MM.1S (cell line): ENCODE measurements at regions not wholly inside any gene's neighbourhood (a gene's known extent, or its start where the extent isn't known, plus 50 kb on each side); places are given as distances from the start of the nearest gene placed in this dataset.

Experiments used
- DNase-seq: peaks from one replicate; pipeline ENCODE4 v3.0.0-alpha.2; 2015
- H2AFZ ChIP-seq: fragments of 300-600 bp; sonication (generic); 2 replicates; pipeline ENCODE4 v1.6.0; 2016; ENCODE audit warnings: antibody characterized with exemption, low read length
- H3F3A ChIP-seq: fragments of 300-600 bp; sonication (generic); 2 replicates; pipeline ENCODE4 v1.6.1; 2016; ENCODE audit warnings: mild to moderate bottlenecking, antibody characterized with exemption, low read length, moderate library complexity, mixed read lengths; ENCODE audit not compliant: insufficient read depth
- H3K27ac ChIP-seq: fragments of 300-600 bp; sonication (generic); 2 replicates; pipeline ENCODE4 v1.5.1; 2016; ENCODE audit warnings: mild to moderate bottlenecking, low read length
- H3K27me3 ChIP-seq: fragments of 300-600 bp; sonication (generic); replicated peaks from 2 replicates; pipeline ENCODE4 v1.6.0; 2016; ENCODE audit warnings: low read length; ENCODE audit not compliant: insufficient read depth
- H3K36me3 ChIP-seq: fragments of 300-600 bp; sonication (generic); replicated peaks from 2 replicates; pipeline ENCODE4 v1.6.1; 2016; ENCODE audit warnings: mild to moderate bottlenecking, low read length, mixed read lengths; ENCODE audit not compliant: insufficient read depth
- H3K4me1 ChIP-seq: fragments of 300-600 bp; sonication (generic); 2 replicates; pipeline ENCODE4 v1.6.1; 2016; ENCODE audit warnings: low read length, mixed read lengths
- H3K4me2 ChIP-seq: fragments of 300-600 bp; sonication (generic); 2 replicates; pipeline ENCODE4 v1.6.0; 2016; ENCODE audit warnings: low read depth, low read length
- H3K4me3 ChIP-seq: fragments of 300-600 bp; sonication (generic); 2 replicates; pipeline ENCODE4 v1.5.1; 2016; ENCODE audit warnings: low read length, mixed read lengths
- H3K79me2 ChIP-seq: fragments of 300-600 bp; sonication (generic); 2 replicates; pipeline ENCODE4 v1.6.1; 2016; ENCODE audit warnings: mixed run types, low read length, mixed read lengths
- H3K9ac ChIP-seq: fragments of 300-600 bp; sonication (generic); 2 replicates; pipeline ENCODE4 v1.6.1; 2016; ENCODE audit warnings: low read length, mixed read lengths
- H3K9me2 ChIP-seq: fragments of 300-600 bp; sonication (generic); replicated peaks from 2 replicates; pipeline ENCODE4 v1.6.1; 2016; ENCODE audit warnings: mild to moderate bottlenecking, low read length, mixed read lengths; ENCODE audit not compliant: insufficient read depth
- H3K9me3 ChIP-seq: fragments of 300-600 bp; sonication (generic); replicated peaks from 2 replicates; pipeline ENCODE4 v1.6.1; 2016; ENCODE audit warnings: mild to moderate bottlenecking, low read length, mixed read lengths; ENCODE audit not compliant: insufficient read depth
- H4K20me1 ChIP-seq: fragments of 300-600 bp; sonication (generic); 2 replicates; pipeline ENCODE4 v1.6.1; 2016; ENCODE audit warnings: mild to moderate bottlenecking, low read length, moderate library complexity, mixed read lengths; ENCODE audit not compliant: insufficient read depth
- EZH2 ChIP-seq: fragments of 300-600 bp; sonication (generic); optimal IDR thresholded peaks from 2 replicates; pipeline ENCODE3; 2017; ENCODE audit warnings: low read depth, mild to moderate bottlenecking, antibody characterized with exemption, low read length, mixed read lengths
- EZH2phosphoT487 ChIP-seq: fragments of 300-600 bp; sonication (generic); IDR thresholded peaks from 2 replicates; pipeline ENCODE4 v1.6.1; 2018; ENCODE audit warnings: antibody characterized with exemption, low read length
- TF ChIP-seq, protein P1 (sequence below): fragments of 300-600 bp; sonication (generic); IDR thresholded peaks from 2 replicates; pipeline ENCODE4 v1.5.1; 2016; ENCODE audit warnings: antibody characterized with exemption, low read length, mixed read lengths

- H3F3A ChIP-seq, result no peaks in the 10 kb centered on the region
- no peaks in the 10 kb centered on the region for H3K27me3 ChIP-seq
- DNase-seq, result no peak
- H3K27ac ChIP-seq, result no peak overlapping the region
- H4K20me1 ChIP-seq, result no peaks in the 10 kb centered on the region
- H3K36me3 ChIP-seq, result no peaks in the 10 kb centered on the region
- no peak overlapping the region for H2AFZ ChIP-seq
- H3K79me2 ChIP-seq, result no peaks in the 10 kb centered on the region
- no peaks in the 10 kb centered on the region for H3K9me3 ChIP-seq
- H3K4me2 ChIP-seq, result no peak overlapping the region
- H3K9ac ChIP-seq, result no peak overlapping the region
- TF ChIP-seq, protein P1, sequence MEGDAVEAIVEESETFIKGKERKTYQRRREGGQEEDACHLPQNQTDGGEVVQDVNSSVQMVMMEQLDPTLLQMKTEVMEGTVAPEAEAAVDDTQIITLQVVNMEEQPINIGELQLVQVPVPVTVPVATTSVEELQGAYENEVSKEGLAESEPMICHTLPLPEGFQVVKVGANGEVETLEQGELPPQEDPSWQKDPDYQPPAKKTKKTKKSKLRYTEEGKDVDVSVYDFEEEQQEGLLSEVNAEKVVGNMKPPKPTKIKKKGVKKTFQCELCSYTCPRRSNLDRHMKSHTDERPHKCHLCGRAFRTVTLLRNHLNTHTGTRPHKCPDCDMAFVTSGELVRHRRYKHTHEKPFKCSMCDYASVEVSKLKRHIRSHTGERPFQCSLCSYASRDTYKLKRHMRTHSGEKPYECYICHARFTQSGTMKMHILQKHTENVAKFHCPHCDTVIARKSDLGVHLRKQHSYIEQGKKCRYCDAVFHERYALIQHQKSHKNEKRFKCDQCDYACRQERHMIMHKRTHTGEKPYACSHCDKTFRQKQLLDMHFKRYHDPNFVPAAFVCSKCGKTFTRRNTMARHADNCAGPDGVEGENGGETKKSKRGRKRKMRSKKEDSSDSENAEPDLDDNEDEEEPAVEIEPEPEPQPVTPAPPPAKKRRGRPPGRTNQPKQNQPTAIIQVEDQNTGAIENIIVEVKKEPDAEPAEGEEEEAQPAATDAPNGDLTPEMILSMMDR, result no peak
- no peak for TF ChIP-seq EZH2
- TF ChIP-seq EZH2phosphoT487, result no peak
- H3K9me2 ChIP-seq, result no peaks in the 10 kb centered on the region
- no peak overlapping the region for H3K4me3 ChIP-seq
- no peaks in the 10 kb centered on the region for H3K4me1 ChIP-seq
Measured at GRCh38 chr3:22371607-22372291, 620.7 kb upstream of the ZNF385D start.

GRCh38 chr3:22372292-22373062 lies 621.5 kb upstream of the ZNF385D start:
- H3F3A ChIP-seq, result no peaks in the 10 kb centered on the region
- no peaks in the 10 kb centered on the region for H3K36me3 ChIP-seq
- no peak for DNase-seq
- H3K9me3 ChIP-seq, result no peaks in the 10 kb centered on the region
- no peak overlapping the region for H3K4me3 ChIP-seq
- TF ChIP-seq, protein P1, result no peak
- TF ChIP-seq EZH2, result no peak
- no peak for TF ChIP-seq EZH2phosphoT487
- H3K4me1 ChIP-seq, result no peaks in the 10 kb centered on the region
- no peaks in the 10 kb centered on the region for H3K79me2 ChIP-seq
- H2AFZ ChIP-seq, result no peak overlapping the region
- H3K4me2 ChIP-seq, result no peak overlapping the region
- no peak overlapping the region for H3K27ac ChIP-seq
- no peaks in the 10 kb centered on the region for H3K27me3 ChIP-seq
- H4K20me1 ChIP-seq, result no peaks in the 10 kb centered on the region
- H3K9ac ChIP-seq, result no peak overlapping the region
- no peaks in the 10 kb centered on the region for H3K9me2 ChIP-seq

GRCh38 chr3:22373182-22373581 lies 622.2 kb upstream of the ZNF385D start:
- Histone ChIP-seq H2AFZ (no peak overlapping the region), H3K4me3 (no peak overlapping the region), H3K4me2 (no peak overlapping the region), H4K20me1 (no peaks in the 10 kb centered on the region), H3K79me2 (no peaks in the 10 kb centered on the region), H3K36me3 (no peaks in the 10 kb centered on the region), H3F3A (no peaks in the 10 kb centered on the region), H3K9me3 (no peaks in the 10 kb centered on the region), H3K4me1 (no peaks in the 10 kb centered on the region), H3K27ac (no peak overlapping the region), H3K27me3 (no peaks in the 10 kb centered on the region), H3K9me2 (no peaks in the 10 kb centered on the region), H3K9ac (no peak overlapping the region)
- no peak for TF ChIP-seq EZH2
- no peak for TF ChIP-seq EZH2phosphoT487
- TF ChIP-seq, protein P1, result no peak
- no peak for DNase-seq
